HG03095 (cell line): ENCODE measurements at regions not wholly inside any gene's neighbourhood (a gene's known extent, or its start where the extent isn't known, plus 50 kb on each side); places are given as distances from the start of the nearest gene placed in this dataset.
A peak's percentile ranks its signal among the peaks of the same experiment; 100 is the strongest.
"Not testable (repeated sequence)": the region's sequence is repeated elsewhere in the genome, so short reads cannot be mapped to it uniquely, and the experiment has no call there.

Source experiments
- ATAC-seq: cut with Tn5 transposase; IDR thresholded peaks from one replicate; pipeline ENCODE4 v1.9.1; 2021; ENCODE audit warnings: moderate library complexity; ENCODE audit not compliant: unreplicated experiment

- no peak for ATAC-seq
These were observed 90.0 kb downstream of the ANXA2R start for GRCh38 chr5:42950116-42950455.

DNA sequence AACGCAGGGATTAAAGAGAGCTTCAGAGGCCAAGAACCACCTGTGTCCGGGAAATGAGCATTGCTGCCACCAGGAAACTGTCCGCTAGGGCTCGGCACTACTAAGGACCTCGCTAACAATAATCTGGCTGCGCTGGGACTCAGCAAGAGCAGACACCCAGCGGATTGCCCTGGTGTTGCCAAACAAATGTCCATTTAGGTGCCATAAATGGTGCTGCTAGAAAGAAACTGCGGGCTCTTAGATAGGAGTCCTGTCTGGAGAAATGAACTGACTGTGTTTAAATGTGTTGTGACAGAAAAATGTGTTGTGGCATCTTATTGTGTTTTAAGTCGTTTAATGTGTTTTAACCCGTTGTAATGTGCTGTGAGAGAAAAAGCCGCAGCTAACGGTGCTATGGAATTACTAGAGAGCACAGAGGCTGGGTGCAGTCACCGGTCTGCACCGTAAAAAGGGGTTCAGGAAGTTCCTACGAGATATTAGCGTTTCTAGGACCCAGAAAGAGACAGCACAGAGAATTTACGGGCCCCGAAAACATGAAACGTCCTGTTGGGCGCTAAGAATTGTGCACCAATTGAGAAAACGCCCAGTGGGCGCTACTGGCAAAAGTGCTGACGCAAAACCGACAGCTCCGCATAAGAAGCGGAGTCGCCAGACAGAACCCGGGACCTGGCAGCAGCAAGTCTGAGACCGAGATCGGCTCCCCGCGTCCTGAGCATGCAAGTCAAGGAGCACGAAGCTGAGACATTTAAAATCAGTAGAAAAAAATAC is 90.6 kb downstream of the ANXA2R start:
- peak; percentile 54 for ATAC-seq

DNA sequence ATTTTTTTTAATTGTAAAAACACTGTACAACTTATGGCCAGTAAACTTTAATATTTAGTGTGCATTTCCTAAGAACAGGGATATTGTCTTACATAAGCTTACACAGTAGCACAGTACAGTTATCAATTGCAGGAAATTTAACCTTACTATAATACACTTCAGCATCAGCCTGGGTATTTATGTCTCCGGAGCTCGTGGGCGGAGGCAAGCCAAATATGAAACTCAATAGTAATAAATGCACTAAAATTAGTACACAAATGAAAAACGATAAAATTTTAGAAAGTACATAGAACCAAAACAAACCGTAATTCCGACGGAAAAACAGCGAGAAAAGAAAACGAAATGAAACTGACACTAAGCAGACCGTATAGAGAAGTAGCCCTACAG is 91.2 kb downstream of the ANXA2R start:
- no peak for ATAC-seq

GRCh38 chr5:42944989-42945388 is 95.1 kb downstream of the ANXA2R start:
- no peak for ATAC-seq

DNA sequence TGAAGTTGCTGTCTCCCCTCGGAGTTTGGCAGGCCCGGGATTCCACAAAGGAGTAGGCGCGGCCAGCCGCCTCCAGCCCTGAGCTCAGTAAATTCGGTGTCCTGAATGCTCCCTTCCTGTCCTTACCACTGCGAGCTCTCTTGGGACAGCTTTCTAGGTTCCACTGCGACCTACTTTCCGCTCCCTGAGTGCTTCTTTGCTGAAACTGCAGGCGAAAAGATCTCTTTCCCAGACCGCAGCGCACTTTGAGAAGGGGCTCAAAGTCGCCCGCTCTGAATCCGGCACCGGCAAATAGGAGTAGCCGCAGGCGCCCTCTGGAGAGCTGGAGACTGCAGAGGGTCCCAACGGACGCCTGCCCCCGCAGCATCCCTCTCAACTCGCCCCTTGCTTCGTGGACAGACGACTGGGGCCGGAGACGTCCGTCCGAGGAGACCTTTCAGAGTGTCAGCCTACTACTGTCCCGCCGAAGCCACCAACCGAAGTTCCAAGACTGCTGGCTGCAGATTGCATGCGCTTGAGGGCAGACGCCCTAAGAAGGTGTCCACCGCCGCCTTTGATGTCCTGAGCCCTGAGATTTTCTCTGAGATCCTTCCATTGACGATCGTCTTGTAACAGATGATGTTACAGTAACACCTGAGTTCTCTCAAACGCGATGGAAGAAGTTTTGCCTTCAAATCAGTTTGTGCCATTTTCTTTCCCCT is 96.0 kb downstream of the ANXA2R start:
- ATAC-seq: no peak

- no peak for ATAC-seq
These were observed 99.3 kb downstream of the ANXA2R start for GRCh38 chr5:42940853-42941252.

DNA sequence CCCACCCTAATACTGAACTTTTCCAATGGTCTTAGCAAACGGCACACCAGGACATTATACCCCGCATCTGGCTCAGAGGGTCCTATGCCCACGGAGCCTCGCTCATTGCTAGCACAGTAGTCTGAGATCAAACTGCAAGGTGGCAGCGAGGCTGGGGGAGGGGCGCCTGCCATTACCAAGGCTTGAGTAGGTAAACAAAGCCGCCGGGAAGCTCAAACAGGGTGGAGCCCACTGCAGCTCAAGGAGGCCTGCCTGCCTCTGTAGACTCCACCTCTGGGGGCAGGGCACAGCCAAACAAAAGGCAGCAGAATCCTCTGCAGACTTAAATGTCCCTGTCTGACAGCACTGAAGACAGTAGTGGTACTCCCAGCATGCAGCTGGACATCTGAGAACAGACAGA is 108.1 kb downstream of the ANXA2R start:
- ATAC-seq: not testable (repeated sequence)

- not testable (repeated sequence) for ATAC-seq
These were observed 108.7 kb downstream of the ANXA2R start for GRCh38 chr5:42931451-42931850.

DNA sequence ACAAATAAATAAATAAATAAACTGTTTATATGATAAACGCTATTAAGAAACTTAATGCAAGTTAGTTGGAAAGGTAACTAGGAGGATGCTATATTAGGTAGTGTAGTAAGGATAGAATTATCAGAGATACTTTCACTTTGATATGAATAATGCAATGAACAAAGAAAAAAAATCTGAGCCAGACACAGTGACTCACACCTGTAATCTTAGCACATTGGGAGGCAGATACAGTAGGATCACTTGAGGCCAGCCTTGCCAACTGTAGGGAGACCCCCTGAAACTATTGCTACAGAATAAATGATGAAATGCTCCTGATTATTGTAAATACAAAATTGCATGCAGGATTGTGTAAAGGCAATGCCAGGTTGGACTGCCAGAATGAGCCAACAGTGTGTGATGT is 109.2 kb downstream of the ANXA2R start:
- ATAC-seq: no peak

GRCh38 chr5:42929871-42930270 is 110.2 kb downstream of the ANXA2R start:
- no peak for ATAC-seq

DNA sequence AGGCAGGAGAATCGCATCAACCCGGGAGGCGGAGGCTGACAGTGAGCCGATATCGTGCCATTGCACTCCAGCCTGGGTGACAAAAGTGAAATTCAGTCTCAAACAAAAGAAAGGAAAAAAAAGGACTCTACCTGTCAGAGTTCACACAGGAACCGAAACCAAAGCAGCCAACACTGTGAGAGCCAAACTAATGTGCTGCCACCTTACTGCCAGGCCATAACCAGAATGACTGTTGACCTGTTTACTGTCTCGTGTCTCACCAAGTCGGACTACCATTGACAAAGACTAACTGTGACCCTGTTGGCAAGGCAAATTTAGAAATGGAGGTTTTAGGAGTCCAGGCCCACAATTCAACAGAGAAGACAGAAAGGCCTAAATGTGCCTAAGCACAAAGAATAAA is 112.4 kb downstream of the ANXA2R start:
- no peak for ATAC-seq

DNA sequence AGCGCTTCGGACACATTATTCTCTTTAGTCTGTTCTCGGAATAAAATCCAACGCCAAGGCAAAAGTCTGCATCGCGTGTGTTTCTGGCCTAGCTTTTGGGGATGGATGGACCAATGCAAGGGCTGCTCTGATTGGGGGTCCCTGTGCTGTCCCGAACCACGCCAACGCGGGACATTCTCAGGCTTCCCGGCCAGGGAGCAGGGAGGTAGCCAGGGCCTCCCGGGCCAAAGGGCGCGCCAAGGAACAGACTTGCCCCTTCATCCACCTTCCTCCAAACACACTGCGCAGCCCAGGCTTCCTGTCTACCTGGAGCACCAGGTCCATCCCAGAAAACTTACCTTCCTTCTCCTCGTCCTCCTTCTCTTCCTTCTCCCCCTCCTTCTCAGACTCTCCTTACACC is 113.0 kb upstream of the SELENOP start:
- no peak for ATAC-seq

GRCh38 chr5:42924226-42924625 is 112.5 kb upstream of the SELENOP start:
- no peak for ATAC-seq

GRCh38 chr5:42923710-42924109 is 112.0 kb upstream of the SELENOP start:
- ATAC-seq: no peak

DNA sequence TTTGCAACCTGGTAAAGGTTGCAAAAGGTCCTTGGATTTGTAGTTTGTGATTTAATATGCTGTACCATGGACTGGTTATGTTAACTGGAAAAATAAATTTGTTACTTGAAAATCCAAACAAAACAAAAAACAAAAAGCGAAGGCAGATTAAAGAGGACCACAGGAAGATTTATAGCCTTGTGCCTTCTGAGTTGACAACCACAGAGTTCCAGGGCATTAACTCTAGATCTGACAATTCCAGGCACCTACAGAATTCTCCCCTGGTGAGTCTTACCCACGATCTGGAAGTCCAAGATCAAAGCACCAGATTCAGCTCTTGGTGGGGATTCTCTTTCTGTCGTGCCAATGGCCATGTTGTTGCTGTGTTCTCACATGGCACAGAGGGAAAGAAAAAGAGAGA is 107.9 kb upstream of the SELENOP start:
- ATAC-seq: no peak

DNA sequence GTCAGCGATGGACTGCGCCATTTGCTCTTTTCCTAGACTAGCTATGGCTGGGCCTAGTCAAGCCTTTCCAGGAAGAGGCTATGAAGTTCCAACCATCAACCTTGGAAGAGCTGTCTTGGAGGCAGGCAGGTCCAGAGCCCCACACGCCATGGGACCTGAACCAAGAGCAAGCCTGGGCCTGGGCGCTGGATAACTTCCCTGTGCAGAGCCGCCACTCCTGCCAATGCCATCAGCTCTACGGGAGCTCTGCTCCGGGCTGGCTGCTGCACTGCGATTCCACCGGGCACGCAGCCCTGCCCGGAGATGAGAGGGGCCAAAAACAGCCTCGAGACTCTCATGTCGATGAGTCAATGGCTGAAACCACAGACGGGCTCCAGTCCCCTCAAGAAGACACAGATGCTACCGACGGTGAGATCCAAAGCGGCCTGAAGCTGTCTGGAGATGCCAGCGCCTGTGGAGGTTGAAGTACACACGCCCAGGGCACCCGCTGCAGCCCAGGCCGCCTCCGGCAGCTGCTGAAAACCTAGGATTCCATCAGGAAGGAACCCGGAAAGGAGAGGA is 103.7 kb upstream of the SELENOP start:
- ATAC-seq: no peak

DNA sequence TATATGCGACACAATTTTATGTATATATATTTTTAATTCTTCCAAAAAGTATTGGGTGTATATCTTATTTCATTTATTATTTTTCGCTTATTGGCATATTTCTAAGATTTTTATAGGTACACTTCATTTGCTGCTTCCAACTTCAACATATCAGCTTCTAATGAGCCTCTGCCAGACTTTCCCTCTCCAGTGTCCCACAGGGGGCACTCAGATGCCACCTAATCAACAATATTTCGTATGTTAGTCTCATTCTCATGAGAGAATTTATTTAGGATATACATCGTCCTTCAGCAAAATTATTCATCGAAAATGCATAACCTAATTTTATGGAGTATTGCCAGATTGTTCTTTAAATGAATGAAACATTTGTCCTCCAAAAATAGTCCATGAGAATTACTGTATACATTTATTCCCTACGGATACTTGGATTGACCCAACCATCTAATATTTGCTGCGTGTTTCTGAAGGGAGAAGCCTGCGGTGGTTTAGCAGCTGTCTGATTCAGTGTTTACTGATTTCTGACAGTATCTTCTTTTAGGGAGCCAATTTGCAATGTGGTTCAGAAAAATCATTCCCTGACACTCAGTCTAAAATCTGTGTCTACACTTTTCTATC is 100.6 kb upstream of the SELENOP start:
- ATAC-seq: no peak

- ATAC-seq: peak; percentile 91
These were observed 97.1 kb upstream of the SELENOP start for GRCh38 chr5:42908509-42909488.

- ATAC-seq: no peak
These were observed 96.4 kb upstream of the SELENOP start for GRCh38 chr5:42908086-42908485.

DNA sequence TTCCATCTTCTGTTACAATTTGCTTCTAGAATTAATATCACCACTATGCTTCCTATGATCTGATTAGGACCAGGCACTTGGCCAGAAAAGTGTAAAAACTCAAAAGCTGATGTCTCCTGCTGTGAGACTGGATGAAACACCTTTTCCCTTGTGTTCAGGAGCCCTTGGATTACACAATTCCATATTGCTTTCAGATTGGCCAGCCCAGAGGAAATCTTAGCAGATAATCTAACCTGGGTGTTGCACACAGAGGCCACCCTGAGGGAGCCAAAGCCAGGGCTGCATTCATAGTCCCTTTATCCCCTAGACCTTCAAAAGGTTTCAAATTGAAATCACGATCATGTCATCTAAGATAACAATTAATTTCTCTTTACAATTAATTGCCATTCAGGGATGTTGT is 94.1 kb upstream of the SELENOP start:
- no peak for ATAC-seq

- no peak for ATAC-seq
These were observed 89.0 kb upstream of the SELENOP start for GRCh38 chr5:42900734-42901133.
